IMR-90 (cell line): ENCODE measurements at regions not wholly inside any gene's neighbourhood (a gene's known extent, or its start where the extent isn't known, plus 50 kb on each side); places are given as distances from the start of the nearest gene placed in this dataset.
A peak's percentile ranks its signal among the peaks of the same experiment; 100 is the strongest.

ENCODE experiments used
- ATAC-seq: fragments of 200-7000 bp; cut with Tn5 transposase; 2 replicates; pipeline ENCODE4 v1.9.1; 2020; ENCODE audit warnings: low read depth, mild to moderate bottlenecking, moderate library complexity
- BruUV-seq: library from RNA; stranded (reverse); fragments of 400-500 nt; replicated peaks from 2 replicates; lab custom pipeline; 2021; lab: Mats Ljungman, UMichigan
- CTCF ChIA-PET: fragments of 300-600 bp; formaldehyde crosslinking; extraction: SDS; loops from one replicate; lab custom pipeline; 2021; ENCODE audit warnings: antibody characterized with exemption; lab: Yijun Ruan, JAX
- POLR2A ChIA-PET: fragments of 300-600 bp; sonication (Branson Sonifier 250); formaldehyde crosslinking; loops from one replicate; lab custom pipeline; 2022; ENCODE audit warnings: antibody characterized with exemption; ENCODE audit not compliant: unreplicated experiment; lab: Charles Lee
- DNase-seq: peaks from one replicate; pipeline ENCODE4 v3.0.0; 2013
- H2AFZ ChIP-seq: replicated peaks from 2 replicates; pipeline ENCODE3; 2013; ENCODE audit warnings: low read length, mild to moderate bottlenecking; ENCODE audit not compliant: poor library complexity
- H2AK5ac ChIP-seq: 2 replicates; pipeline ENCODE4 v1.6.1; 2013; ENCODE audit warnings: low read depth, low read length, inconsistent platforms
- H2AK9ac ChIP-seq: replicated peaks from 2 replicates; pipeline ENCODE3; 2013; ENCODE audit warnings: mild to moderate bottlenecking, low read depth, low read length, moderate library complexity; ENCODE audit not compliant: poor library complexity
- H2BK120ac ChIP-seq: 2 replicates; pipeline ENCODE4 v1.6.1; 2013; ENCODE audit warnings: low read depth, low read length, inconsistent platforms
- H2BK15ac ChIP-seq: 3 replicates; pipeline ENCODE4 v1.6.1; 2013; ENCODE audit warnings: low read depth, low read length, inconsistent platforms
- H2BK20ac ChIP-seq: 2 replicates; pipeline ENCODE4 v1.6.1; 2013; ENCODE audit warnings: low read depth, mild to moderate bottlenecking, inconsistent platforms, low read length, moderate library complexity
- H2BK5ac ChIP-seq: 2 replicates; pipeline ENCODE4 v1.6.1; 2013; ENCODE audit warnings: mild to moderate bottlenecking, low read depth, low read length, inconsistent platforms; ENCODE audit not compliant: poor library complexity, severe bottlenecking
- H3K14ac ChIP-seq: replicated peaks from 2 replicates; pipeline ENCODE4 v1.6.1; 2013; ENCODE audit warnings: low read depth, low read length, inconsistent platforms
- H3K18ac ChIP-seq: 2 replicates; pipeline ENCODE4 v1.6.1; 2013; ENCODE audit warnings: low read depth, low read length, control low read depth
- H3K23ac ChIP-seq: 2 replicates; pipeline ENCODE4 v1.6.1; 2013; ENCODE audit warnings: low read depth, low read length, inconsistent platforms
- H3K27ac ChIP-seq: 2 replicates; pipeline ENCODE4 v1.5.1; 2013; ENCODE audit warnings: mild to moderate bottlenecking, control low read depth, low read length; ENCODE audit not compliant: insufficient read depth
- H3K27me3 ChIP-seq: 2 replicates; pipeline ENCODE4 v1.6.1; 2013; ENCODE audit warnings: low read length; ENCODE audit not compliant: control insufficient read depth, insufficient read depth
- H3K36me3 ChIP-seq: 2 replicates; pipeline ENCODE4 v1.6.1; 2013; ENCODE audit warnings: low read length, mixed read lengths; ENCODE audit not compliant: control insufficient read depth, insufficient read depth
- H3K4ac ChIP-seq: 2 replicates; pipeline ENCODE4 v1.6.1; 2013; ENCODE audit warnings: low read depth, low read length, inconsistent platforms
- H3K4me1 ChIP-seq: 2 replicates; pipeline ENCODE4 v1.6.1; 2013; ENCODE audit warnings: low read length, mixed read lengths; ENCODE audit not compliant: control insufficient read depth, insufficient read depth
- H3K4me2 ChIP-seq: 2 replicates; pipeline ENCODE4 v1.6.1; 2013; ENCODE audit warnings: low read depth, mild to moderate bottlenecking, control low read depth, low read length, moderate library complexity
- H3K4me3 ChIP-seq: 2 replicates; pipeline ENCODE4 v1.5.1; 2013; ENCODE audit warnings: low read depth, mild to moderate bottlenecking, control low read depth, low read length, moderate library complexity; ENCODE audit not compliant: insufficient read depth
- H3K56ac ChIP-seq: 2 replicates; pipeline ENCODE4 v1.6.1; 2013; ENCODE audit warnings: low read length, inconsistent platforms; ENCODE audit not compliant: insufficient read depth; ENCODE audit errors: extremely low read depth
- H3K79me1 ChIP-seq, 2 experiments: 2 replicates each; pipeline ENCODE4 v1.6.1; 2013; ENCODE audit warnings: low read length in 2 of 2, inconsistent platforms in 1 of 2, low read depth in 1 of 2
- H3K9ac ChIP-seq: 2 replicates; pipeline ENCODE4 v1.6.1; 2013; ENCODE audit warnings: low read depth, low read length, control low read depth
- H3K9me1 ChIP-seq: 2 replicates; pipeline ENCODE4 v1.6.1; 2013; ENCODE audit warnings: low read length, inconsistent platforms; ENCODE audit not compliant: insufficient read depth
- H3K9me3 ChIP-seq: 2 replicates; pipeline ENCODE4 v1.6.1; 2013; ENCODE audit warnings: low read length; ENCODE audit not compliant: control insufficient read depth, insufficient read depth
- H4K20me1 ChIP-seq: 2 replicates; pipeline ENCODE4 v1.6.1; 2013; ENCODE audit warnings: low read length, inconsistent platforms; ENCODE audit not compliant: insufficient read depth
- H4K5ac ChIP-seq: 2 replicates; pipeline ENCODE4 v1.6.1; 2013; ENCODE audit warnings: mild to moderate bottlenecking, low read depth, low read length, control low read depth
- H4K8ac ChIP-seq, 2 experiments: 2 replicates each; pipeline ENCODE4 v1.6.1; 2013; ENCODE audit warnings: low read depth in 2 of 2, low read length in 2 of 2, control low read depth in 1 of 2, inconsistent platforms in 1 of 2
- H4K91ac ChIP-seq: 2 replicates; pipeline ENCODE4 v1.6.1; 2013; ENCODE audit warnings: low read depth, low read length, inconsistent platforms; ENCODE audit not compliant: insufficient read depth
- BHLHE40 ChIP-seq: fragments of 150-350 bp; IDR thresholded peaks from 2 replicates; pipeline ENCODE4 v1.6.1; 2016; ENCODE audit warnings: mild to moderate bottlenecking, low read depth, low read length
- CEBPB ChIP-seq: IDR thresholded peaks from 2 replicates; pipeline ENCODE4 v1.6.1; 2012; ENCODE audit warnings: low read depth, low read length, improper control_type of control experiment
- CHD1 ChIP-seq: IDR thresholded peaks from 2 replicates; pipeline ENCODE4 v1.6.1; 2012; ENCODE audit warnings: low read depth, low read length, improper control_type of control experiment
- FOS ChIP-seq: fragments of 150-350 bp; IDR thresholded peaks from 2 replicates; pipeline ENCODE4 v1.6.1; 2016; ENCODE audit warnings: low read depth, low read length
- MAFK ChIP-seq: IDR thresholded peaks from 2 replicates; pipeline ENCODE4 v1.6.1; 2012; ENCODE audit warnings: low read depth, low read length, improper control_type of control experiment
- MAZ ChIP-seq: IDR thresholded peaks from 2 replicates; pipeline ENCODE4 v1.6.1; 2012; ENCODE audit warnings: low read depth, mild to moderate bottlenecking, low read length, improper control_type of control experiment, moderate library complexity, borderline replicate concordance
- MXI1 ChIP-seq: IDR thresholded peaks from 2 replicates; pipeline ENCODE4 v1.6.1; 2012; ENCODE audit warnings: low read depth, mild to moderate bottlenecking, low read length, moderate library complexity, borderline replicate concordance
- NFE2L2 ChIP-seq: fragments of 150-350 bp; IDR thresholded peaks from 2 replicates; pipeline ENCODE4 v1.6.1; 2016; ENCODE audit warnings: low read depth, mild to moderate bottlenecking, low read length
- POLR2A ChIP-seq: IDR thresholded peaks from 2 replicates; pipeline ENCODE4 v1.6.1; 2012; ENCODE audit warnings: mild to moderate bottlenecking, low read depth, low read length
- RAD21 ChIP-seq: IDR thresholded peaks from 2 replicates; pipeline ENCODE4 v1.6.1; 2012; ENCODE audit warnings: low read length, improper control_type of control experiment
- RCOR1 ChIP-seq: IDR thresholded peaks from 2 replicates; pipeline ENCODE4 v1.6.1; 2012; ENCODE audit warnings: mild to moderate bottlenecking, low read length, improper control_type of control experiment; ENCODE audit not compliant: insufficient replicate concordance
- SMC3 ChIP-seq: fragments of 150-350 bp; IDR thresholded peaks from 2 replicates; pipeline ENCODE4 v1.6.1; 2016; ENCODE audit warnings: low read depth, mild to moderate bottlenecking, antibody characterized with exemption, low read length, moderate library complexity
- USF2 ChIP-seq: fragments of 150-350 bp; IDR thresholded peaks from 2 replicates; pipeline ENCODE4 v1.6.1; 2017; ENCODE audit warnings: mild to moderate bottlenecking, antibody characterized with exemption, low read length, low read depth
- WGBS, 2 experiments: methylation state at CpG; one replicate each; pipeline versions ENCODE4 v1.1.5 to v1.1.7; 2013; ENCODE audit warnings: missing lambda C conversion rate in 2 of 2; ENCODE audit not compliant: insufficient read length in 1 of 2; ENCODE audit errors: extremely low coverage in 2 of 2; 5-methylcytosine and 5-hydroxymethylcytosine counted together
- dilution Hi-C: fragments of 300-500 bp; cut with HindIII; formaldehyde crosslinking; loops from one replicate; pipeline ENCODE4 v1.14.3; 2018; ENCODE audit warnings: low sequenced_read_pairs; ENCODE audit not compliant: unreplicated experiment
- in situ Hi-C: fragments of 300-500 bp; cut with MboI; formaldehyde crosslinking; loops from 3 replicates; pipeline ENCODE4 v1.14.3; 2019; ENCODE audit warnings: low sequenced_read_pairs, inconsistent platforms, mixed read lengths
- intact Hi-C: fragments of 100-400 bp; cut with micrococcal nuclease; formaldehyde crosslinking; loops from 2 replicates; pipeline ENCODE4 v1.10.0; 2022
- TF ChIP-seq, protein P1 (sequence below): fragments of 150-350 bp; IDR thresholded peaks from 2 replicates; pipeline ENCODE4 v1.6.1; 2016; ENCODE audit warnings: low read depth, mild to moderate bottlenecking, low read length, moderate library complexity, borderline replicate concordance

DNA sequence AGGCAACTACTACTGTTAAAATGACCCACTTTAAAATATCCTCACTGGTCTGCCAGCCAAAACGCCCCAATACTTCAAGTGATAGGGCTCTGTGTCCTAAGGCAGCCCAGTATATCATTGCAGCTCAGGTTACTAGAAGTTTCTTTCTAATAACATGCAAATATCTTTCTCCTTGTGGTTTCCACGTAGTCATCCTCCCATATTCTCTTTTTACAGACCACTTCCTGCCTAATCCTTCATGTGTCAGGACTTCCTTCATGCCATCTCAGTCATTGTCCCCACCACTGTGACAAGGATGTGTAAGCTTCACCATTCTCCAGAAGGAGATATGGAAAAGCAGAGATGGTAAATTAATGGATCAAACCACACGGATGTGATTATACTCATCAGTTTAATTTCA is 813.7 kb downstream of the MAT2B start:
- Histone ChIP-seq H3K14ac (peak overlapping the region; percentile 60; the same call in 1 of the 2 replicates), H2BK20ac (no peak overlapping the region), H2BK5ac (no peak overlapping the region), H3K79me1 (no peaks in the 10 kb centered on the region), H3K36me3 (no peaks in the 10 kb centered on the region), H3K4ac (no peak overlapping the region), H4K5ac (no peak overlapping the region), H3K23ac (no peak overlapping the region), H3K56ac (no peak overlapping the region), H4K20me1 (no peaks in the 10 kb centered on the region), H2BK15ac (no peak overlapping the region), H3K4me2 (no peak overlapping the region), H4K91ac (no peak overlapping the region), H3K9me3 (no peaks in the 10 kb centered on the region), H2BK120ac (no peak overlapping the region), H3K4me3 (no peak overlapping the region), H2AK5ac (peak overlapping the region; percentile 71; the same call in 1 of the 2 replicates), H3K18ac (no peak overlapping the region), H2AFZ (no peak overlapping the region), H4K8ac (no peak overlapping the region), H3K4me1 (peaks cover 1% of the 10 kb centered on the region; the same call in 1 of the 2 replicates), H2AK9ac (no peak overlapping the region), H3K9ac (no peak overlapping the region), H3K27me3 (no peaks in the 10 kb centered on the region), H3K9me1 (no peaks in the 10 kb centered on the region), H3K27ac (no peak overlapping the region)
- ATAC-seq (no peak), DNase-seq (no peak)
- in situ Hi-C loops: no loop called here
- TF ChIP-seq FOS (no peak), CEBPB (no peak), MAFK (no peak), SMC3 (no peak), MAZ (no peak), POLR2A (no peak), NFE2L2 (no peak), RCOR1 (no peak), CHD1 (no peak), USF2 (no peak), MXI1 (no peak), BHLHE40 (no peak), RAD21 (no peak)
- TF ChIP-seq, protein P1, sequence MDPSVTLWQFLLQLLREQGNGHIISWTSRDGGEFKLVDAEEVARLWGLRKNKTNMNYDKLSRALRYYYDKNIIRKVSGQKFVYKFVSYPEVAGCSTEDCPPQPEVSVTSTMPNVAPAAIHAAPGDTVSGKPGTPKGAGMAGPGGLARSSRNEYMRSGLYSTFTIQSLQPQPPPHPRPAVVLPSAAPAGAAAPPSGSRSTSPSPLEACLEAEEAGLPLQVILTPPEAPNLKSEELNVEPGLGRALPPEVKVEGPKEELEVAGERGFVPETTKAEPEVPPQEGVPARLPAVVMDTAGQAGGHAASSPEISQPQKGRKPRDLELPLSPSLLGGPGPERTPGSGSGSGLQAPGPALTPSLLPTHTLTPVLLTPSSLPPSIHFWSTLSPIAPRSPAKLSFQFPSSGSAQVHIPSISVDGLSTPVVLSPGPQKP: no peak
- dilution Hi-C loops: no loop called here
- CTCF ChIA-PET: no interaction called here
- POLR2A ChIA-PET: no interaction called here
- intact Hi-C loops: no loop called here
- no TSS peak for BruUV-seq
- WGBS, 2 experiments: 60% methylated on average over 1 of the region's 3 CpGs; no CpG with 5 or more reads in 1 of the 2 experiments
